ENCODE measurements at regions not wholly inside any gene's neighbourhood (a gene's known extent, or its start where the extent isn't known, plus 50 kb on each side); places are given as distances from the start of the nearest gene placed in this dataset.

DNA sequence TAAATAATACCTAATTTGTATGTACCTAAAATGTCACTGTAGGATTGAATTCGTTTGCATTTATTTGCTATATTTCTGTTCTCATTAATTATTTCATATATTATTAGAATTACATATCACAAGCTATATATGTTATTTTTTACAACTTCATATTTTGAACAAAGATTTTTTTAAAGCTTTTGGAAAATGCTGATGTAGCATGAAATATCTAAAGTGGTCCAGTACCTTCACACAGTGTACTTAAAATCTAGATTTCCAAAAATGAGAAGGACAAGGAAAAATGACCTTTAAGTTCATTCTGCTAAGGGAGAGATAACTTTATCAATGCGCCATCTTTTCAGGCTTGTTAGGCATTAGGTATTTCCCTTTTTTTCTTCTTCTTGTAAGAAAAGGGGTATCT is 71.8 kb downstream of the LARP7 start:
- TF ChIP-seq, protein P1, sequence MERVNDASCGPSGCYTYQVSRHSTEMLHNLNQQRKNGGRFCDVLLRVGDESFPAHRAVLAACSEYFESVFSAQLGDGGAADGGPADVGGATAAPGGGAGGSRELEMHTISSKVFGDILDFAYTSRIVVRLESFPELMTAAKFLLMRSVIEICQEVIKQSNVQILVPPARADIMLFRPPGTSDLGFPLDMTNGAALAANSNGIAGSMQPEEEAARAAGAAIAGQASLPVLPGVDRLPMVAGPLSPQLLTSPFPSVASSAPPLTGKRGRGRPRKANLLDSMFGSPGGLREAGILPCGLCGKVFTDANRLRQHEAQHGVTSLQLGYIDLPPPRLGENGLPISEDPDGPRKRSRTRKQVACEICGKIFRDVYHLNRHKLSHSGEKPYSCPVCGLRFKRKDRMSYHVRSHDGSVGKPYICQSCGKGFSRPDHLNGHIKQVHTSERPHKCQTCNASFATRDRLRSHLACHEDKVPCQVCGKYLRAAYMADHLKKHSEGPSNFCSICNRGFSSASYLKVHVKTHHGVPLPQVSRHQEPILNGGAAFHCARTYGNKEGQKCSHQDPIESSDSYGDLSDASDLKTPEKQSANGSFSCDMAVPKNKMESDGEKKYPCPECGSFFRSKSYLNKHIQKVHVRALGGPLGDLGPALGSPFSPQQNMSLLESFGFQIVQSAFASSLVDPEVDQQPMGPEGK (CRISPR knock-in tag; IDR thresholded peaks at IDR 0.05; ENCODE audit: borderline replicate concordance) = no peak
- TF ChIP-seq RARB (CRISPR knock-in tag; IDR thresholded peaks at IDR 0.05) (no peak), GLIS3 (CRISPR knock-in tag; IDR thresholded peaks at IDR 0.05) (no peak), SNAI2 (CRISPR knock-in tag; IDR thresholded peaks at IDR 0.05) (no peak), ZNF565 (CRISPR knock-in tag; conservative IDR thresholded peaks at IDR 0.05; ENCODE audit: low read depth) (no peak), ESRRG (CRISPR knock-in tag; IDR thresholded peaks at IDR 0.05) (no peak), TCF4 (CRISPR knock-in tag; IDR thresholded peaks at IDR 0.05; ENCODE audit: borderline replicate concordance) (no peak), CSDC2 (CRISPR knock-in tag; IDR thresholded peaks at IDR 0.05) (no peak), BACH2 (CRISPR knock-in tag; IDR thresholded peaks at IDR 0.05; ENCODE audit: borderline replicate concordance) (no peak)
- TF ChIP-seq, protein P2, sequence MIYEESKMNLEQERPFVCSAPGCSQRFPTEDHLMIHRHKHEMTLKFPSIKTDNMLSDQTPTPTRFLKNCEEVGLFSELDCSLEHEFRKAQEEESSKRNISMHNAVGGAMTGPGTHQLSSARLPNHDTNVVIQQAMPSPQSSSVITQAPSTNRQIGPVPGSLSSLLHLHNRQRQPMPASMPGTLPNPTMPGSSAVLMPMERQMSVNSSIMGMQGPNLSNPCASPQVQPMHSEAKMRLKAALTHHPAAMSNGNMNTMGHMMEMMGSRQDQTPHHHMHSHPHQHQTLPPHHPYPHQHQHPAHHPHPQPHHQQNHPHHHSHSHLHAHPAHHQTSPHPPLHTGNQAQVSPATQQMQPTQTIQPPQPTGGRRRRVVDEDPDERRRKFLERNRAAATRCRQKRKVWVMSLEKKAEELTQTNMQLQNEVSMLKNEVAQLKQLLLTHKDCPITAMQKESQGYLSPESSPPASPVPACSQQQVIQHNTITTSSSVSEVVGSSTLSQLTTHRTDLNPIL (CRISPR knock-in tag; IDR thresholded peaks at IDR 0.05; ENCODE audit: low read depth) = no peak
- no peak for ATAC-seq

DNA sequence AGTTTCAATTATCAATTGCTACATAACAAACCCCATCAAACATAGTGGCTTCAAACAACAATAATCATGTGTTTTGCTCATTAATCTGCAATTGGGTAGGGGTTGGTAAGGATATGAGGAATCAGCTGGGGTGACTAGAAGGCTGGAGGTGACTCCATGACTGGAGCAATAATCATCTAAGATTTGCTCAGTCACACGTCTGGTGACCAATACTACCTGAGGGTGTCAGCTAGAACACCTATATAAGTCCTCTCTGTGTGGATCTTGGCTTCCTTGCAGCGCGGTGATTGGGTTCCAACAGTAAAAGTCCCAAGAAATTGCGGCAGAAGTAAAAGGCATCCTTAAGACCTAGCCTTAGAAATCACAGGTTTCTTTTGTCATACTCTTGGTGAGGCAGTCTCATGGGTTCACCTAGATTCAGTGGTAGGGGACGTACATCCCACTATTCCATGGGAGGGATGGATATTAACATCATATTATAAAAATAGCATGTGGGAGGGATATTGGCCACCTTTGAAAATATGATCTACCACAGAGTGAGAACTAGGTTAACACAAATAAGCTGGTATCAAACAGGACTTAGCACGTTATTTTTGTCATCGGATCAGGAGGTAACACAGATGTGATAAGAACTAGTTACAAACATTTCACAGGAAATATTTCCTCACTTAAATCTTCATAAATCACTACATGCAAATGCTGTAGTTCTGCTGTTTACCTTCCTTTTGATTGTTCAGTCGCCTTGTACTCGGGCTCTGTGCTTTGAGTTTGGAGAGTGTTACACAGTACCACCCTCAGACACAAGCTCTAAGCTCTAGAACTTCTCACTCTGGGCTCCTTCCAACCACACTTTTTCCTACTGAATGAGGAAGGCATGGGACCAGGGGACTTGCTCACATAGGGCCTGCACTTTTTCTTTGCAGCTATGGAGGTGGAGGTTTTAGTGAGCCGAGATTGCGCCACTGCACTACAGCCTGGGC is 78.3 kb downstream of the LARP7 start:
- no peak for ATAC-seq
- TF ChIP-seq OSR1 (CRISPR knock-in tag; IDR thresholded peaks at IDR 0.05) = no peak
- TF ChIP-seq PPARA (CRISPR knock-in tag; IDR thresholded peaks at IDR 0.05; ENCODE audit: borderline replicate concordance) = no peak
- no peak for TF ChIP-seq TOX (CRISPR knock-in tag; IDR thresholded peaks at IDR 0.05; ENCODE audit: borderline replicate concordance)

DNA sequence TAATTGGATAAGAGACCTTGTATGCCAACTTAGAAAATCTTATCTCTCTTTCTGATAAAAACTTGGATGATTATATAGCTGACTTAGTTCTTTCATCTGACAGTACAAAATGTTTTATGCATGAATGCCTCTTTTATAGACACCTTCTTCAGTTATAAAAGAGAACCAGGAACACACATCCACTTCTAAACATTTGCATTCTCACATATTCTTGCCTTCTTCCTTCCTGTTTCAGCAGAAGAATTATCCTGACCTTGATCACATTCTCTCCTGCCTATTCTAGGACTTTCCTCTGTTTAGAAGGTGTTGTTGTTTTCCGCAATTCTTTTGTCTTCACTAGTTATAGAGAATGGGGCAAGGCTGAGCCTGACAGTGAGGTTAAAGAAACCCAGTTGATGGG is 80.9 kb downstream of the LARP7 start:
- TF ChIP-seq, protein P3, sequence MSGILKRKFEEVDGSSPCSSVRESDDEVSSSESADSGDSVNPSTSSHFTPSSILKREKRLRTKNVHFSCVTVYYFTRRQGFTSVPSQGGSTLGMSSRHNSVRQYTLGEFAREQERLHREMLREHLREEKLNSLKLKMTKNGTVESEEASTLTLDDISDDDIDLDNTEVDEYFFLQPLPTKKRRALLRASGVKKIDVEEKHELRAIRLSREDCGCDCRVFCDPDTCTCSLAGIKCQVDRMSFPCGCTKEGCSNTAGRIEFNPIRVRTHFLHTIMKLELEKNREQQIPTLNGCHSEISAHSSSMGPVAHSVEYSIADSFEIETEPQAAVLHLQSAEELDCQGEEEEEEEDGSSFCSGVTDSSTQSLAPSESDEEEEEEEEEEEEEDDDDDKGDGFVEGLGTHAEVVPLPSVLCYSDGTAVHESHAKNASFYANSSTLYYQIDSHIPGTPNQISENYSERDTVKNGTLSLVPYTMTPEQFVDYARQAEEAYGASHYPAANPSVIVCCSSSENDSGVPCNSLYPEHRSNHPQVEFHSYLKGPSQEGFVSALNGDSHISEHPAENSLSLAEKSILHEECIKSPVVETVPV (CRISPR knock-in tag; IDR thresholded peaks at IDR 0.05) = no peak
- no peak for TF ChIP-seq ZC3H10 (CRISPR knock-in tag; IDR thresholded peaks at IDR 0.05)
- TF ChIP-seq SNAI2 (CRISPR knock-in tag; IDR thresholded peaks at IDR 0.05) = no peak
- no peak for TF ChIP-seq RARB (CRISPR knock-in tag; IDR thresholded peaks at IDR 0.05)
- TF ChIP-seq, protein P4, sequence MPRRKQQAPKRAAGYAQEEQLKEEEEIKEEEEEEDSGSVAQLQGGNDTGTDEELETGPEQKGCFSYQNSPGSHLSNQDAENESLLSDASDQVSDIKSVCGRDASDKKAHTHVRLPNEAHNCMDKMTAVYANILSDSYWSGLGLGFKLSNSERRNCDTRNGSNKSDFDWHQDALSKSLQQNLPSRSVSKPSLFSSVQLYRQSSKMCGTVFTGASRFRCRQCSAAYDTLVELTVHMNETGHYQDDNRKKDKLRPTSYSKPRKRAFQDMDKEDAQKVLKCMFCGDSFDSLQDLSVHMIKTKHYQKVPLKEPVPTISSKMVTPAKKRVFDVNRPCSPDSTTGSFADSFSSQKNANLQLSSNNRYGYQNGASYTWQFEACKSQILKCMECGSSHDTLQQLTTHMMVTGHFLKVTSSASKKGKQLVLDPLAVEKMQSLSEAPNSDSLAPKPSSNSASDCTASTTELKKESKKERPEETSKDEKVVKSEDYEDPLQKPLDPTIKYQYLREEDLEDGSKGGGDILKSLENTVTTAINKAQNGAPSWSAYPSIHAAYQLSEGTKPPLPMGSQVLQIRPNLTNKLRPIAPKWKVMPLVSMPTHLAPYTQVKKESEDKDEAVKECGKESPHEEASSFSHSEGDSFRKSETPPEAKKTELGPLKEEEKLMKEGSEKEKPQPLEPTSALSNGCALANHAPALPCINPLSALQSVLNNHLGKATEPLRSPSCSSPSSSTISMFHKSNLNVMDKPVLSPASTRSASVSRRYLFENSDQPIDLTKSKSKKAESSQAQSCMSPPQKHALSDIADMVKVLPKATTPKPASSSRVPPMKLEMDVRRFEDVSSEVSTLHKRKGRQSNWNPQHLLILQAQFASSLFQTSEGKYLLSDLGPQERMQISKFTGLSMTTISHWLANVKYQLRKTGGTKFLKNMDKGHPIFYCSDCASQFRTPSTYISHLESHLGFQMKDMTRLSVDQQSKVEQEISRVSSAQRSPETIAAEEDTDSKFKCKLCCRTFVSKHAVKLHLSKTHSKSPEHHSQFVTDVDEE (CRISPR knock-in tag; IDR thresholded peaks at IDR 0.05) = no peak
- no peak for TF ChIP-seq ESRRG (CRISPR knock-in tag; IDR thresholded peaks at IDR 0.05)
- ATAC-seq = no peak

DNA sequence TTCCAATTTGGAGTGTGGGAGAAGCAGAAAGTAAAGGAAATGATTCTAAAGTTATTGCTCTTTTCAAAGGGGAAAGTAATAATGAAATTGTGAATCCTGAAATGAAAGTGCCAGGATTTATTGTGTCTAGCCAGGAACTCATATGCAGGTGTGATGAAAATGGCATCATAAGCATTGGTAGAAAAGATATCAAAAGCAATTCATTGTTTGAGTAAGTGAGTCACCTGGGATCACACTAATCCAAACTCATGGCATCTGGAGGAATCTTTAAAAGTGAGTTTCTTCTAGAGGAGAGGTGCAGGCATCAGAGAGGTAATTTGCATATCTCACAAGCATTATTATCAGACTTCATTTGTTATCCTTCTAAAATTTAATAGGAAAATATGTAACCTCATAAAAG is 84.7 kb downstream of the LARP7 start:
- no peak for ATAC-seq
- no peak for TF ChIP-seq OSR1 (CRISPR knock-in tag; IDR thresholded peaks at IDR 0.05)
- TF ChIP-seq, protein P3 (CRISPR knock-in tag; IDR thresholded peaks at IDR 0.05) = no peak
- TF ChIP-seq, protein P4 (CRISPR knock-in tag; IDR thresholded peaks at IDR 0.05) = no peak
- TF ChIP-seq ZNF565 (CRISPR knock-in tag; conservative IDR thresholded peaks at IDR 0.05; ENCODE audit: low read depth) = no peak
- TF ChIP-seq, protein P1 (CRISPR knock-in tag; IDR thresholded peaks at IDR 0.05; ENCODE audit: borderline replicate concordance) = no peak
- no peak for TF ChIP-seq ZFP3 (CRISPR knock-in tag; IDR thresholded peaks at IDR 0.05)
- TF ChIP-seq ESRRG (CRISPR knock-in tag; IDR thresholded peaks at IDR 0.05) = no peak
- no peak for TF ChIP-seq PPARA (CRISPR knock-in tag; IDR thresholded peaks at IDR 0.05; ENCODE audit: borderline replicate concordance)
- no peak for TF ChIP-seq ZFP30 (CRISPR knock-in tag; IDR thresholded peaks at IDR 0.05)
- TF ChIP-seq, protein P2 (CRISPR knock-in tag; IDR thresholded peaks at IDR 0.05; ENCODE audit: low read depth) = no peak
